GM12891 (cell line): ENCODE measurements at regions not wholly inside any gene's neighbourhood (a gene's known extent, or its start where the extent isn't known, plus 50 kb on each side); places are given as distances from the start of the nearest gene placed in this dataset.
A peak's percentile ranks its signal among the peaks of the same experiment; 100 is the strongest.
"Not testable (repeated sequence)": the region's sequence is repeated elsewhere in the genome, so short reads cannot be mapped to it uniquely, and the experiment has no call there.

Source experiments
- DNase-seq: peaks from one replicate; pipeline ENCODE4 v3.0.0; 2011; ENCODE audit warnings: low spot score; ENCODE audit not compliant: insufficient read length
- FAIRE-seq: peaks from 2 replicates; lab custom pipeline; 2011; peaks lifted over from hg19 to GRCh38; lab: Jason Lieb, UNC
- PAX5 ChIP-seq: IDR thresholded peaks from 2 replicates; pipeline ENCODE4 v1.6.1; 2011; ENCODE audit warnings: low read length, moderate library complexity, mild to moderate bottlenecking; ENCODE audit not compliant: insufficient read depth, severe bottlenecking
- POLR2A ChIP-seq: IDR thresholded peaks from 2 replicates; pipeline ENCODE4 v1.6.1; 2011; ENCODE audit warnings: low read depth, low read length, control low read depth
- POLR2AphosphoS5 ChIP-seq: IDR thresholded peaks from 2 replicates; pipeline ENCODE4 v1.6.1; 2011; ENCODE audit warnings: low read depth, low read length, control low read depth
- POU2F2 ChIP-seq: IDR thresholded peaks from 2 replicates; pipeline ENCODE4 v1.6.1; 2011; ENCODE audit warnings: low read depth, mild to moderate bottlenecking, control low read depth, low read length, moderate library complexity
- SPI1 ChIP-seq: IDR thresholded peaks from 2 replicates; pipeline ENCODE4 v1.6.1; 2011; ENCODE audit warnings: low read depth, low read length, control low read depth
- TAF1 ChIP-seq: IDR thresholded peaks from 2 replicates; pipeline ENCODE4 v1.6.1; 2011; ENCODE audit warnings: low read depth, low read length, control low read depth

DNA sequence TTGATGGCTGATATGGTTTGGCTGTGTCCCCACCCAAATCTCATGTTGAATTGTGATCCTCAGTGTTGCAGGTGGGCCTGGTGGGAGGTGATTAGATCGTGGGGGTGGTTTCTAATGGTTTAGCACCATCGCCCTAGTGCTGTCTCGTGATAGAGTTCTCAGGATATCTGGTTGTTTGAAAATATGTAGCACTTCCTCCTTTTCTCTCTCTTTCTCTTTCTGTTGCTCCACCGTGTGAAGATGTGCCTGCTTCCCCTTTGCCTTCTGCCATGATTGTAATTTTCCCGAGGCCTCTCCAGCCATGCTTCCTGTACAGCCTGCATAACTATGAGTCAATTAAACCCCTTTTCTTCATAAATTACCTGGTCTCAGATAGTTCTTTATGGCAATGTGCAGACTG is 111.6 kb downstream of the SREK1 start:
- no peak for TF ChIP-seq POLR2A
- TF ChIP-seq SPI1 = peak; percentile 81
- FAIRE-seq = no peak
- DNase-seq = no peak

DNA sequence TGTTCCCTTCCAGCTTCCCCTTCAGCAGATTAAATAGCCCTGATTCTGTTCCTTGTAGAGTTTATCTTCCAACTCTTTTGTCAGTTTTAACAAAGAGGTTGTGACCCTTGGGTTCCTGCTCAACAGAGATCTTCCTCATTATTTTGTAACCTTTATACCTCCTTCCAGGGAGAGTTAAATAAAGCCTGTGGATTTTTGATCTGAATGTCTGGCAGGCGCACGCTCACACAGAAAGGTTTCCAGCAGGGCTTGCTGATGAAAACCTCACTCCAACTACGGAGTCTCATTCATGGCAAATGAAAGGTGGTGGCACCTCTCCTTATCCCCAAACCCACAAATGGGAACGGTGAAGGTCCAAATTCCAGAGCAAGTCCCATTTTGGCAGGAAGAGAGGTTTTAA is 129.0 kb downstream of the SREK1 start:
- FAIRE-seq (no peak), DNase-seq (no peak)
- TF ChIP-seq PAX5 (no peak), POU2F2 (no peak), TAF1 (no peak), POLR2AphosphoS5 (no peak), POLR2A (no peak), SPI1 (no peak)

DNA sequence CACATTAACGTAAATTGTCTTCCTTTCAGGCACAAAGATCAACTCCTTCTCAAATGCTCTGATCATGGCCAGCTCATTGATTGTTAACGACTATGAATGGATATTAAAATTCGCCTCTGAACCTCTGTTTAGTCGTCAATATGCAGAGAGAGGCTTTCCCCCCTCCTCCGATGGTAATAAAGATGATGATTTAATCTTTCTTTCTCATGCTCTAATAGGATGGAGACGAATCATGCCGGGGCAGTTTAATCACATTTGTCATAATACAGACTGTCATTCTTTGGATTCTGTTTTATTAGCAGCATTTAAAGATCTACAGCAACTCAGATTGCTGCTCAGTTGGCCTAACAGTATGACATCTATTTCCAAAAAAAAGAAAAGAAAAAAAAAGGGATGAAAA is 132.9 kb downstream of the SREK1 start:
- DNase-seq = no peak
- FAIRE-seq = no peak
- TF ChIP-seq TAF1 (no peak), POU2F2 (no peak), POLR2A (no peak), SPI1 (no peak), POLR2AphosphoS5 (no peak), PAX5 (no peak)

DNA sequence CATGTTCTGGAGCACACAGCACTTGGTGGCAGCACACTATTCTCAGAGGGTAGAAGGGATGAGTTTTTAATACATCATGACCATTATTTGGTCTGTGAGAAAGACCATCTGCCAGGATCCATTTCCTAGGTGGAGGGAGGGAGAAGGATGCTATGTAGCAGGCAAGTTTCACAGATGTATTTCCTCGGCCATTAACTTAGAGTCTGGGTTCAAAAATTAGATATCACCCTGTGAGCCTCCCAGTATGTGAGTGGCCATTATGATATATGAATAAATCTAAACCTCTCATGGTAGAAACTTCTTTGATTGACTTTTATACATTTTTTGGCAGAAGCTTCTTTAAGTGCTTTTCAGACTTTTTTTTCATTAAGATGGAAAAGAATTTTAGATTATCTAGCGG is 133.9 kb downstream of the SREK1 start:
- no peak for DNase-seq
- no peak for TF ChIP-seq TAF1
- no peak for TF ChIP-seq POLR2A
- TF ChIP-seq PAX5 = no peak
- no peak for TF ChIP-seq SPI1
- no peak for TF ChIP-seq POU2F2
- no peak for TF ChIP-seq POLR2AphosphoS5
- no peak for FAIRE-seq

DNA sequence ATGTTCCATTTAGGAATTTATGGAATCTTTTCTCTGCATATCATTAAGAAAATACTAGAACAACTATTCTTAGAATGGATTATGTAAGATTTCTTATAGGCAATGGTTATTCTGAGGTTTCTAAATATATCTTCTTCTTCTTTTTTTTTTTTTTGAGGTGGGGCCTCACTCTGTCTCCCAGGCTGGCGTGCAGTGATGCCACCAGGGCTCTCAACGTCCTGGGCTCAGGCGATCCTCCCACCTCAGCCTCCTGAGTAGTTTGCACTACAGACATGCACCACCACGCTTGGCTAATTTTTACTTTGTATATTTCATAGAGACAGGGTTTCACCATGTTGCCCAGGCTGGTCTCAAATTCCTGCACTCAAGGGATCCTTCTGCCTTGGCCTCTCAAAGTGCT is 137.2 kb downstream of the SREK1 start:
- TF ChIP-seq POLR2A (no peak), TAF1 (no peak), PAX5 (no peak), POU2F2 (no peak), SPI1 (no peak), POLR2AphosphoS5 (no peak)
- no peak for FAIRE-seq
- no peak for DNase-seq

DNA sequence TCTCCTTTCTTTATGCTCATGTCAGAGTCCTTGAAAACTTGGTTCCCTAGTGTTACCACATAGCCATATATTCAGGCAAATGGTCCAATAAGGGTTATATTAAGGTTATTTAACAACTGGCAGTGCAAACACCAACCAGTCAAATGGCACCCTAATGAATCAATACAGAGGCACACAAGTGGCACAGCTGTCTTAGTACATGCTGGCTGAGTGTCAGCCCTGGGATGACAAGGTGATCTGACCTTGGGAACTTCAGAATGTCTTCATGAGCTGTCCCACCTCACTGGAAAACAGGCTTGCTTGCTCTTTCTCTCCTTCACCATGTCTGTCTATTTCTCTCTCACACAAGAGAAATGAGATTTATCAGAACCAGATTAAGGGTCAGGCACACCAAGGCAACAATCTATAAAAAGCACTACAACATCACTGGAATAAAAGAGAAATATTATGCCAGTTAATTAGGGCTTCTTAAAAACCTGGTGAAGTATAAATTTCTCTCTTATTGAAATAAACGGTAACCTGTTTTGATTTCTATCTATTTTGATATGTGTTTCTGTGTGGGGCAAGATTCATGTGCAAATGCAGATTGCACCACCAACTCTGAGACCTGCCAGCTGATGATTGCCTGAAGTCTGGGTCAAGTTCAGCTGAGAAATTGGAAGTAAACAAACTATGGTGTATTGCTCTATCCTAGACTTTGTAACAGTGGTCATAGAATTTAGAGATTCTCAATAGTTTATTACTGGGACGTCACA is 140.7 kb downstream of the SREK1 start:
- DNase-seq (no peak), FAIRE-seq (no peak)
- TF ChIP-seq SPI1 (no peak), POLR2A (no peak)

DNA sequence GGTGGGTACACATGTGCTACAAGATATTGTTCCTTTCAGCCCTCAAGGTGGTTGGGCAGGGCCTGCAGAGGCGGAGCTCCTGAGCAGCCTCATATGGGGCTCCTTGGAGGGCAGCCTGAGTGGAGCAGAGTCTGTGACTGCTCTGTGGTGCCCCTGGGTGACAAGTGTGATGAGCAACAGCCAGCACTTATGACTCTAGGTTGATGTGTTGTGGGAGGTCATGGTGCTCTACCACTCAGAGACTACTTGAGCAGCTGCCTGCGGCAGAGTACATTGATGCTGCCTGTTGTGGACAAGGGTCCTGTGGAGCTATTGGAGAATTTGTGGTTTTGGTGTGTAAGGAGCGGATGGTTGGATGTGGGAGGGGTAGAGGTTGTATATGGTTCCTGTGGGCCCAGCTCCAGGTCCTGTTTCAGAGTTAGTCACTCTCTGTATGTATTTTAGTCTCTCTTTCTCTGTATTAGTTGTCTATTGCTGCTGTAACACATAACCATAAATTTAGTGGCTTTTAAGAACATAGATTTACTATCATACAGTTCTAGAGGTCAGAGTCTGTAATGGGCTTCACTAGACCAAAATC is 141.3 kb downstream of the SREK1 start:
- no peak for DNase-seq
- no peak for FAIRE-seq
- TF ChIP-seq POLR2A (no peak), POU2F2 (no peak), POLR2AphosphoS5 (no peak), TAF1 (no peak), PAX5 (no peak)

DNA sequence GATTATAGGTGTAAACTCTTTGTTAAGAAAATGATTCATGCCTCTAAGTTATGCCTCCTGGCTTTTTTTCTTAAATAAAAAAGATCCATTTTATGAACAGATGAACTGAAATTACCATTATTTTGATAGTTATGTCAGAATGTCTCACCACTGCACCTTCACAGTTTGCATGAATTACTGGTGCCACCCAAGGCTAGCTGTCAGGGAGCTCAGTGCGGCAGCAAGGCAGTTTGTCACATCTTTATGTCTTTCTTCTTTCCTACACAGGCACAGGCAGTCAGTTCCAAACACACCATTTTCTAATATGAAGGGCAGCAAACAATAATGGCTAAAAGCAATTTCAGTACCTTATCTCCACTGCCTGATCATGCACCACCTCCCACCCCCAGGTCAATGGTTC is 147.7 kb downstream of the SREK1 start:
- TF ChIP-seq SPI1 = no peak
- DNase-seq = no peak
- no peak for FAIRE-seq

DNA sequence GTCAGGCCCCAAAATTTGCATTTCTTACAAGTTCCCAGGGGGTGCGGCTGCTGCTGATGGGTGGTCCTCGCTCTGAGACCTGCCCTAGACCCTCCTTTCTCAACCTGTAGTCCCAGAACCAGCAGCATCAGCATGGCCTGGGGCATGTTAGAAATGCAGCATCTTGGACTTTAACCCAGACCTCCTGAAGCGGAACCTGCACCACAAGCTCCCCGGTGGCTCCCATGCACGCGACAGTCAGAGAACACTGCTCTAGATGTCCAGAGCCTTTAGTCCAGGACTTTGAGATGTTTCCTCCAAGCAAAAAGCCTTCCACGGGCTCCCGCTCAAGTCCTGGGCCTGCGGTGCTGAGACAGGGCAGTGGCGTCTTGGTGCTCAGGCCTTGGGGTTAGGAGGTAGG is 149.8 kb downstream of the SREK1 start:
- not testable (repeated sequence) for DNase-seq, FAIRE-seq

DNA sequence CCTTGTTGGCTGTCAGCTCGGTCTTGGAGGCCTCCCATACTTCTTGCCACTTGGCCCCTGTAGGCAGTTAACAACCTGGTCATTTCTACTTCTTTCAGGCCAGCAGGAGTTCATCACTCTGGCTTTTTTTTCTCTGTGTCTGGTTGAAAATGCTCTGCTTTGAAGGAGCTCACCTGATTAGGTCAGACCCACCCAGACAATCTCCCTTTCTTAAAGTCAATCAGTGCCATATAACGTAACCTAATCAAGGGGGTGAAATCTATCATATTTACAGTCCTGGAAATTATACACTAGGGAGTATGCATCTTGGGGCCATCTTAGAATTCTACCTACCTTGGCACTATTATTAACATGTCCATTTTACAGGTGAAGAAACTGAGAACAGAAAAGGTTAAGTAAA is 155.4 kb downstream of the SREK1 start:
- TF ChIP-seq POLR2AphosphoS5 (no peak), POLR2A (no peak), SPI1 (no peak), TAF1 (no peak), POU2F2 (no peak), PAX5 (no peak)
- FAIRE-seq = no peak

DNA sequence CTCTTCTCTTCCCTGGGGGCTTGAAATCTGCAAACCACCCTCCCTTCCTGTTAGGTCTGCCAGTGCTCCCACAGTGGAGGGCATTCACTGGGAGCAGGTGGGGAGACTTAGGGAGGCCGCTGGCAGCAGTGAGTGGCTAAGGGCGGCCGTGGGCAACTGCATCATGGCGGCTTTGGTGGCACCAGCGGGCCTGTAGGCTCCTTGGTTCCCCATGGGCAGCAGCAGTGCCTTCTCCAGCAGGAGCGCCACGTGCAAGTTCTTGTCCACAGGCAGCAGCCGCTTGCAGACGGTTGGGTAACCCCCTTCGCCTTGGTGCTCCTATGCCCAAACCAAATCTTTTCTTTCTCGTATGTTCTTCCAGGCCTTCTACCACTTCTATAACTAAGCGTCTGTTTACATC is 158.2 kb downstream of the SREK1 start:
- TF ChIP-seq SPI1 (no peak), TAF1 (no peak), POU2F2 (no peak), PAX5 (no peak), POLR2A (no peak), POLR2AphosphoS5 (no peak)
- FAIRE-seq (no peak), DNase-seq (no peak)

More for the DNA sequence above, 155.4 kb downstream of the SREK1 start:
- DNase-seq = no peak
